Panc1 (cell line): ENCODE measurements at regions not wholly inside any gene's neighbourhood (a gene's known extent, or its start where the extent isn't known, plus 50 kb on each side); places are given as distances from the start of the nearest gene placed in this dataset.
A peak's percentile ranks its signal among the peaks of the same experiment; 100 is the strongest.

Source experiments
- CTCF ChIP-seq: fragments of 450-650 bp; IDR thresholded peaks from 2 replicates; pipeline ENCODE4 v1.5.1; 2017; ENCODE audit warnings: mild to moderate bottlenecking
- REST ChIP-seq, 2 experiments: IDR thresholded peaks; 2 replicates each; pipeline ENCODE4 v1.6.1; 2011 to 2012; ENCODE audit warnings: low read depth in 2 of 2, control low read depth in 1 of 2, low read length in 1 of 2, mild to moderate bottlenecking in 1 of 2, moderate library complexity in 1 of 2; ENCODE audit not compliant: insufficient read depth in 1 of 2

DNA sequence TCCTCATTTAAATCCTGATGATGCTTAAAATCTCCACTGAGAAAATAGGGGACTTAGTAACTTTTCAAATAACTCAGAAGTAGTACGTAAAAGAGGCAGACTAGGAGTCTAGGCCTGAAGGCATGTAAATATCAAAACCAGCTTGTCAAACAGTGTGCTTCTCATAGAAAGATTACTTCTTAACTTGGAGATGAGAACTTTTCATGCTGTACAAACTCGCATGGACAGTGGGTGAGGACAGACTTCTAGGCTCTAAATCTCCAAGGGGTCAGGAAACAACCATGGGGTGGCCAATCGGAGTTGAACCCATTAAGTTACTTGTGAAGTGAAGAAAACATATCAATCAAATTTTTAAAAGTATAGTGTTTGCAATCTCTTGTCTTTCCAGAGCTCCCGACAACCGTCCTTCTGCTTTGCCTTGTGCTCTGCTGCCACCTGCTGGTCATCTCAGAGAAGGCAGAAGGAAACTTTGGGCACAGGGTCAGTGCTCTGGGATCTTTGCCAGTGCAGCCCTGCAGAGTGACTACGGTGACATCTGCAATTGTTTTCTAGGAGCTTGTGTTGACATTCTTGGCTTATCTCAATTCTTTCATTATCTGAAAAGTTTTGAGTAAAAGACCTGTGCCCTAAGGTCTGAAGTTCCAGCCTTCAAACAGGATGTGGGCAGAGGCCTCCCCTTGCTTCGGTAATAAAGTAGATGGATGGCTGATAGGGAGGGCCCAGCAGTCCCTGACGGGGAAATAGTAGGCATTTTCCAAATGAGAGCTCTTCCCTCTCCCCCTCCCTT lies 105.1 kb upstream of the PDE4B start:
- TF ChIP-seq REST (IDR thresholded peaks at IDR 0.05; ENCODE audit: insufficient read depth in 1 of 2, low read depth in 2 of 2, low read length in 1 of 2), result no peak
- peak; percentile 91 for TF ChIP-seq CTCF
